Spleen (tissue), 11 donors: ENCODE measurements at regions not wholly inside any gene's neighbourhood (a gene's known extent, or its start where the extent isn't known, plus 50 kb on each side); places are given as distances from the start of the nearest gene placed in this dataset.

ENCODE experiments used
- DNase-seq: peaks from one replicate; pipeline ENCODE4 v3.0.0-alpha.2; 2020
- H3K27ac ChIP-seq, 8 donors: fragments of 200-600 bp; sonication (generic) in 7 of 8; 1 replicate in 4 of 8; 2 replicates in 4 of 8; pipeline versions ENCODE4 v1.5.0 to v1.8.0; 2016 to 2021; ENCODE audit warnings: inconsistent platforms in 4 of 8, mild to moderate bottlenecking in 4 of 8, moderate library complexity in 1 of 8
- H3K27me3 ChIP-seq, 7 donors: fragments of 200-600 bp; sonication (generic) in 6 of 7; replicated peaks in 1 of 7; 1 replicate in 4 of 7; 2 replicates in 3 of 7; pipeline versions ENCODE4 v1.5.0 to v1.8.0; 2016 to 2021; ENCODE audit warnings: inconsistent platforms in 3 of 7, mild to moderate bottlenecking in 1 of 7
- H3K36me3 ChIP-seq, 6 donors: fragments of 200-600 bp; sonication (generic) in 5 of 6; 1 replicate in 4 of 6; 2 replicates in 2 of 6; pipeline versions ENCODE4 v1.5.0 to v1.8.0; 2016 to 2021; ENCODE audit warnings: inconsistent platforms in 2 of 6
- H3K4me1 ChIP-seq, 6 donors: fragments of 200-600 bp; sonication (generic) in 5 of 6; 1 replicate in 3 of 6; 2 replicates in 3 of 6; pipeline versions ENCODE4 v1.5.0 to v1.8.0; 2016 to 2021; ENCODE audit warnings: inconsistent platforms in 3 of 6
- H3K4me3 ChIP-seq, 8 donors: fragments of 200-600 bp; sonication (generic) in 7 of 8; 1 replicate in 4 of 8; 2 replicates in 4 of 8; pipeline versions ENCODE4 v1.5.0 to v1.8.0; 2016 to 2021; ENCODE audit warnings: inconsistent platforms in 4 of 8, mild to moderate bottlenecking in 4 of 8, moderate library complexity in 2 of 8
- H3K9me3 ChIP-seq, 8 donors: fragments of 200-600 bp; sonication (generic) in 7 of 8; 1 replicate in 4 of 8; 2 replicates in 4 of 8; pipeline versions ENCODE4 v1.5.0 to v1.8.0; 2016 to 2021; ENCODE audit warnings: inconsistent platforms in 4 of 8
- CTCF ChIP-seq, 11 experiments: fragments of 200-600 bp in 7 of 11; fragments of 450-650 bp in 4 of 11; sonication (generic) in 4 of 11; IDR thresholded peaks in 8 of 11; conservative IDR thresholded peaks in 3 of 11; 1 replicate in 7 of 11; 2 replicates in 4 of 11; pipeline versions ENCODE4 v1.4.0 to v1.8.0; 2016 to 2021; ENCODE audit warnings: antibody characterized with exemption in 11 of 11, inconsistent platforms in 4 of 11, mild to moderate bottlenecking in 1 of 11
- POLR2A ChIP-seq, 3 donors: fragments of 450-650 bp; IDR thresholded peaks; one replicate each; pipeline ENCODE4 v1.5.1; 2017; ENCODE audit warnings: antibody characterized with exemption in 3 of 3, mild to moderate bottlenecking in 1 of 3
- POLR2AphosphoS5 ChIP-seq, 3 donors: sonication (generic); formaldehyde crosslinking; IDR thresholded peaks; one replicate each; pipeline ENCODE4 v1.5.1; 2017; ENCODE audit warnings: antibody characterized with exemption in 3 of 3
- WGBS, 5 donors: extraction: QIAGEN DNeasy Blood & Tissue Kit in 3 of 5; methylation state at CpG; one replicate each; pipeline versions ENCODE4 v1.1.5 to v1.1.7; 2013 to 2018; 5-methylcytosine and 5-hydroxymethylcytosine counted together
- intact Hi-C: fragments of 100-400 bp; cut with DNase I; formaldehyde crosslinking; loops from one replicate; pipeline ENCODE4 v1.15.0; 2023; ENCODE audit warnings: low total_unique reads
- donor health status: healthy with polysubstance abuse.
- donor health status: DM: no; HTN: no; CAD: no; lungs with moderate emphysema.
- donor health status: DM: no; HTN: no; CAD: no.
- donor health status: Bipolar disorder and iron deficiency.
- donor health status: healthy.
- donor health status: DM: no; HTN: no; CAD: no.
- donor health status: DM: yes; HTN: yes; CAD: no.

GRCh38 chr11:115572551-115572950, 68.3 kb upstream of the CADM1 start:
- Histone ChIP-seq H3K27ac (no peak overlapping the region), H3K36me3 (no peaks in the 10 kb centered on the region), H3K27me3 (peaks cover 0 to 5% (median 0%) of the 10 kb centered on the region in 7 donors), H3K4me3 (no peak overlapping the region), H3K9me3 (no peaks in the 10 kb centered on the region), H3K4me1 (no peaks in the 10 kb centered on the region)
- DNase-seq = no peak
- intact Hi-C loops = no loop called here
- TF ChIP-seq POLR2A (IDR thresholded peaks at IDR 0.05) = no peak
- no peak for TF ChIP-seq CTCF (IDR thresholded peaks at IDR 0.05 in 8 of 11, conservative IDR thresholded peaks at IDR 0.05 in 3 of 11)
- no peak for TF ChIP-seq POLR2AphosphoS5 (IDR thresholded peaks at IDR 0.05)
- 69 to 86% (median 80%) methylated on average over 5 of the region's 5 CpGs for WGBS, 5 donors

GRCh38 chr11:115566180-115566764, 62.1 kb upstream of the CADM1 start:
- H3K9me3 ChIP-seq = no peaks in the 10 kb centered on the region
- intact Hi-C loops = no loop called here
- no peaks in the 10 kb centered on the region for H3K36me3 ChIP-seq
- whole genome bisulfite sequencing, 5 donors = 51 to 66% (median 59%) methylated on average over 9 of the region's 9 CpGs
- H3K27ac ChIP-seq = no peak overlapping the region
- no peak for DNase-seq
- H3K4me1 ChIP-seq = no peaks in the 10 kb centered on the region
- TF ChIP-seq POLR2A (IDR thresholded peaks at IDR 0.05) (no peak), CTCF (IDR thresholded peaks at IDR 0.05 in 8 of 11, conservative IDR thresholded peaks at IDR 0.05 in 3 of 11) (no peak), POLR2AphosphoS5 (IDR thresholded peaks at IDR 0.05) (no peak)
- H3K27me3 ChIP-seq = peaks cover 0 to 34% (median 0%) of the 10 kb centered on the region in 7 donors
- no peak overlapping the region for H3K4me3 ChIP-seq

GRCh38 chr11:115564851-115565250, 60.6 kb upstream of the CADM1 start:
- no peak overlapping the region for H3K27ac ChIP-seq
- no peaks in the 10 kb centered on the region for H3K4me1 ChIP-seq
- no peak for DNase-seq
- no peak for TF ChIP-seq POLR2A (IDR thresholded peaks at IDR 0.05)
- intact Hi-C loops = no loop called here
- H3K27me3 ChIP-seq = peaks cover 0 to 34% (median 0%) of the 10 kb centered on the region in 7 donors
- 71 to 89% (median 76%) methylated on average over 8 of the region's 8 CpGs for WGBS, 5 donors
- no peaks in the 10 kb centered on the region for H3K36me3 ChIP-seq
- no peaks in the 10 kb centered on the region for H3K9me3 ChIP-seq
- H3K4me3 ChIP-seq = no peak overlapping the region

GRCh38 chr11:115561116-115561515, 56.9 kb upstream of the CADM1 start:
- Histone ChIP-seq H3K36me3 (no peaks in the 10 kb centered on the region), H3K27ac (no peak overlapping the region), H3K4me1 (no peaks in the 10 kb centered on the region), H3K4me3 (no peak overlapping the region), H3K27me3 (peaks cover 0 to 19% (median 0%) of the 10 kb centered on the region in 7 donors), H3K9me3 (no peaks in the 10 kb centered on the region)
- TF ChIP-seq POLR2AphosphoS5 (IDR thresholded peaks at IDR 0.05) (no peak), CTCF (IDR thresholded peaks at IDR 0.05 in 8 of 11, conservative IDR thresholded peaks at IDR 0.05 in 3 of 11) (no peak), POLR2A (IDR thresholded peaks at IDR 0.05) (no peak)
- WGBS, 5 donors = 47 to 67% (median 48%) methylated on average over 2 of the region's 2 CpGs
- DNase-seq = no peak
- intact Hi-C loops = no loop called here

- H3K27ac ChIP-seq = no peak overlapping the region
- H3K9me3 ChIP-seq = no peaks in the 10 kb centered on the region
- no peaks in the 10 kb centered on the region for H3K36me3 ChIP-seq
- H3K4me1 ChIP-seq = no peaks in the 10 kb centered on the region
- no peak overlapping the region for H3K4me3 ChIP-seq
- intact Hi-C loops = no loop called here
- TF ChIP-seq POLR2A (IDR thresholded peaks at IDR 0.05) (no peak), CTCF (IDR thresholded peaks at IDR 0.05 in 8 of 11, conservative IDR thresholded peaks at IDR 0.05 in 3 of 11) (no peak), POLR2AphosphoS5 (IDR thresholded peaks at IDR 0.05) (no peak)
- 35 to 100% (median 92%) methylated on average over 1 of the region's 1 CpG for WGBS, 5 donors
- no peak for DNase-seq
- no peaks in the 10 kb centered on the region for H3K27me3 ChIP-seq
Measured at GRCh38 chr11:115558635-115559034, 54.4 kb upstream of the CADM1 start.
